Spleen (tissue), 11 donors: ENCODE measurements at regions not wholly inside any gene's neighbourhood (a gene's known extent, or its start where the extent isn't known, plus 50 kb on each side); places are given as distances from the start of the nearest gene placed in this dataset.

ENCODE experiments used
- DNase-seq: peaks from one replicate; pipeline ENCODE4 v3.0.0-alpha.2; 2020
- H3K27ac ChIP-seq, 8 donors: fragments of 200-600 bp; sonication (generic) in 7 of 8; 1 replicate in 4 of 8; 2 replicates in 4 of 8; pipeline versions ENCODE4 v1.5.0 to v1.8.0; 2016 to 2021; ENCODE audit warnings: inconsistent platforms in 4 of 8, mild to moderate bottlenecking in 4 of 8, moderate library complexity in 1 of 8
- H3K27me3 ChIP-seq, 7 donors: fragments of 200-600 bp; sonication (generic) in 6 of 7; replicated peaks in 1 of 7; 1 replicate in 4 of 7; 2 replicates in 3 of 7; pipeline versions ENCODE4 v1.5.0 to v1.8.0; 2016 to 2021; ENCODE audit warnings: inconsistent platforms in 3 of 7, mild to moderate bottlenecking in 1 of 7
- H3K36me3 ChIP-seq, 6 donors: fragments of 200-600 bp; sonication (generic) in 5 of 6; 1 replicate in 4 of 6; 2 replicates in 2 of 6; pipeline versions ENCODE4 v1.5.0 to v1.8.0; 2016 to 2021; ENCODE audit warnings: inconsistent platforms in 2 of 6
- H3K4me1 ChIP-seq, 6 donors: fragments of 200-600 bp; sonication (generic) in 5 of 6; 1 replicate in 3 of 6; 2 replicates in 3 of 6; pipeline versions ENCODE4 v1.5.0 to v1.8.0; 2016 to 2021; ENCODE audit warnings: inconsistent platforms in 3 of 6
- H3K4me3 ChIP-seq, 8 donors: fragments of 200-600 bp; sonication (generic) in 7 of 8; 1 replicate in 4 of 8; 2 replicates in 4 of 8; pipeline versions ENCODE4 v1.5.0 to v1.8.0; 2016 to 2021; ENCODE audit warnings: inconsistent platforms in 4 of 8, mild to moderate bottlenecking in 4 of 8, moderate library complexity in 2 of 8
- H3K9me3 ChIP-seq, 8 donors: fragments of 200-600 bp; sonication (generic) in 7 of 8; 1 replicate in 4 of 8; 2 replicates in 4 of 8; pipeline versions ENCODE4 v1.5.0 to v1.8.0; 2016 to 2021; ENCODE audit warnings: inconsistent platforms in 4 of 8
- CTCF ChIP-seq, 11 experiments: fragments of 200-600 bp in 7 of 11; fragments of 450-650 bp in 4 of 11; sonication (generic) in 4 of 11; IDR thresholded peaks in 8 of 11; conservative IDR thresholded peaks in 3 of 11; 1 replicate in 7 of 11; 2 replicates in 4 of 11; pipeline versions ENCODE4 v1.4.0 to v1.8.0; 2016 to 2021; ENCODE audit warnings: antibody characterized with exemption in 11 of 11, inconsistent platforms in 4 of 11, mild to moderate bottlenecking in 1 of 11
- POLR2A ChIP-seq, 3 donors: fragments of 450-650 bp; IDR thresholded peaks; one replicate each; pipeline ENCODE4 v1.5.1; 2017; ENCODE audit warnings: antibody characterized with exemption in 3 of 3, mild to moderate bottlenecking in 1 of 3
- POLR2AphosphoS5 ChIP-seq, 3 donors: sonication (generic); formaldehyde crosslinking; IDR thresholded peaks; one replicate each; pipeline ENCODE4 v1.5.1; 2017; ENCODE audit warnings: antibody characterized with exemption in 3 of 3
- WGBS, 5 donors: extraction: QIAGEN DNeasy Blood & Tissue Kit in 3 of 5; methylation state at CpG; one replicate each; pipeline versions ENCODE4 v1.1.5 to v1.1.7; 2013 to 2018; 5-methylcytosine and 5-hydroxymethylcytosine counted together
- intact Hi-C: fragments of 100-400 bp; cut with DNase I; formaldehyde crosslinking; loops from one replicate; pipeline ENCODE4 v1.15.0; 2023; ENCODE audit warnings: low total_unique reads
- donor health status: healthy with polysubstance abuse.
- donor health status: DM: no; HTN: no; CAD: no; lungs with moderate emphysema.
- donor health status: DM: no; HTN: no; CAD: no.
- donor health status: Bipolar disorder and iron deficiency.
- donor health status: healthy.
- donor health status: DM: no; HTN: no; CAD: no.
- donor health status: DM: yes; HTN: yes; CAD: no.

- WGBS, 5 donors: 86 to 94% (median 90%) methylated on average over 4 of the region's 4 CpGs
Measured at GRCh38 chr2:16869711-16870110, 204.1 kb upstream of the CYRIA start.

GRCh38 chr2:16862471-16862870 is 196.8 kb upstream of the CYRIA start:
- WGBS, 5 donors: 58 to 82% (median 59%) methylated on average over 6 of the region's 6 CpGs
- no peaks in the 10 kb centered on the region for H3K4me1 ChIP-seq
- peaks cover 0 to 12% (median 3%) of the 10 kb centered on the region in 8 donors for H3K9me3 ChIP-seq
- no peaks in the 10 kb centered on the region for H3K36me3 ChIP-seq
- DNase-seq: no peak
- no peak overlapping the region for H3K4me3 ChIP-seq
- TF ChIP-seq POLR2A (IDR thresholded peaks at IDR 0.05): no peak
- TF ChIP-seq POLR2AphosphoS5 (IDR thresholded peaks at IDR 0.05): no peak
- no peak for TF ChIP-seq CTCF (IDR thresholded peaks at IDR 0.05 in 8 of 11, conservative IDR thresholded peaks at IDR 0.05 in 3 of 11)
- peaks cover 0 to 3% (median 0%) of the 10 kb centered on the region in 7 donors for H3K27me3 ChIP-seq
- H3K27ac ChIP-seq: no peak overlapping the region
- intact Hi-C loops: no loop called here

More at GRCh38 chr2:16869711-16870110, 204.1 kb upstream of the CYRIA start:
- Histone ChIP-seq H3K4me1 (no peaks in the 10 kb centered on the region), H3K9me3 (no peaks in the 10 kb centered on the region), H3K27me3 (no peaks in the 10 kb centered on the region), H3K27ac (no peak overlapping the region), H3K4me3 (no peak overlapping the region), H3K36me3 (no peaks in the 10 kb centered on the region)
- no peak for DNase-seq
- intact Hi-C loops: no loop called here
- TF ChIP-seq CTCF (IDR thresholded peaks at IDR 0.05 in 8 of 11, conservative IDR thresholded peaks at IDR 0.05 in 3 of 11): no peak
- TF ChIP-seq POLR2AphosphoS5 (IDR thresholded peaks at IDR 0.05): no peak
- no peak for TF ChIP-seq POLR2A (IDR thresholded peaks at IDR 0.05)

GRCh38 chr2:16861530-16861929 is 195.9 kb upstream of the CYRIA start:
- Histone ChIP-seq H3K4me1 (no peaks in the 10 kb centered on the region), H3K4me3 (no peak overlapping the region), H3K27ac (no peak overlapping the region), H3K27me3 (peaks cover 0 to 3% (median 0%) of the 10 kb centered on the region in 7 donors), H3K9me3 (peaks cover 0 to 12% (median 3%) of the 10 kb centered on the region in 8 donors), H3K36me3 (no peaks in the 10 kb centered on the region)
- TF ChIP-seq POLR2AphosphoS5 (IDR thresholded peaks at IDR 0.05): no peak
- TF ChIP-seq POLR2A (IDR thresholded peaks at IDR 0.05): no peak
- TF ChIP-seq CTCF (IDR thresholded peaks at IDR 0.05 in 8 of 11, conservative IDR thresholded peaks at IDR 0.05 in 3 of 11): no peak
- WGBS, 5 donors: 30 to 66% (median 45%) methylated on average over 2 of the region's 2 CpGs
- intact Hi-C loops: no loop called here
- no peak for DNase-seq

GRCh38 chr2:16861111-16861510 is 195.5 kb upstream of the CYRIA start:
- intact Hi-C loops: no loop called here
- Histone ChIP-seq H3K27ac (no peak overlapping the region), H3K36me3 (no peaks in the 10 kb centered on the region), H3K4me3 (no peak overlapping the region), H3K27me3 (peaks cover 0 to 3% (median 0%) of the 10 kb centered on the region in 7 donors), H3K9me3 (peaks cover 0 to 12% (median 3%) of the 10 kb centered on the region in 8 donors), H3K4me1 (no peaks in the 10 kb centered on the region)
- TF ChIP-seq POLR2A (IDR thresholded peaks at IDR 0.05) (no peak), POLR2AphosphoS5 (IDR thresholded peaks at IDR 0.05) (no peak), CTCF (IDR thresholded peaks at IDR 0.05 in 8 of 11, conservative IDR thresholded peaks at IDR 0.05 in 3 of 11) (no peak)
- WGBS, 5 donors: 9 to 28% (median 17%) methylated on average over 1 of the region's 1 CpG
- DNase-seq: no peak
